H1 (cell line): ENCODE measurements at regions not wholly inside any gene's neighbourhood (a gene's known extent, or its start where the extent isn't known, plus 50 kb on each side); places are given as distances from the start of the nearest gene placed in this dataset.

Source experiments
- CTCF ChIA-PET: fragments of 300-600 bp; sonication (Branson Sonifier 250); formaldehyde crosslinking; loops from one replicate; lab custom pipeline; 2021; ENCODE audit not compliant: partially characterized antibody; lab: Charles Lee
- POLR2A ChIA-PET: fragments of 300-600 bp; sonication (Branson Sonifier 250); formaldehyde crosslinking; loops from one replicate; lab custom pipeline; 2021; ENCODE audit warnings: inconsistent platforms; ENCODE audit not compliant: partially characterized antibody; lab: Charles Lee
- DNase-seq, 2 experiments: peaks; one replicate each; pipeline versions ENCODE4 v3.0.0 to v3.0.0-alpha.2; 2010 to 2022; ENCODE audit warnings: low spot score in 2 of 2, low read depth in 1 of 2, mixed read lengths in 1 of 2
- FAIRE-seq: peaks from 2 replicates; lab custom pipeline; 2011; peaks lifted over from hg19 to GRCh38; lab: Jason Lieb, UNC
- H2AFZ ChIP-seq: 2 replicates; pipeline ENCODE4 v1.8.1; 2012; ENCODE audit warnings: low read length, inconsistent platforms
- H2AK5ac ChIP-seq: 2 replicates; pipeline ENCODE4 v1.6.1; 2013; ENCODE audit warnings: low read depth, low read length
- H2BK120ac ChIP-seq: replicated peaks from 2 replicates; pipeline ENCODE3; 2013; ENCODE audit warnings: low read depth, low read length, inconsistent platforms
- H2BK12ac ChIP-seq: 2 replicates; pipeline ENCODE4 v1.6.1; 2013; ENCODE audit warnings: low read depth, low read length
- H2BK15ac ChIP-seq: 2 replicates; pipeline ENCODE4 v1.6.1; 2013; ENCODE audit warnings: low read length
- H2BK20ac ChIP-seq: 2 replicates; pipeline ENCODE4 v1.6.1; 2013; ENCODE audit warnings: low read length
- H2BK5ac ChIP-seq: 2 replicates; pipeline ENCODE4 v1.6.1; 2013; ENCODE audit warnings: low read depth, low read length
- H3K14ac ChIP-seq: 2 replicates; pipeline ENCODE4 v1.6.1; 2013; ENCODE audit warnings: inconsistent platforms; ENCODE audit not compliant: insufficient read length
- H3K18ac ChIP-seq: 2 replicates; pipeline ENCODE4 v1.6.1; 2013; ENCODE audit warnings: low read length; ENCODE audit errors: extremely low read depth
- H3K23ac ChIP-seq: 2 replicates; pipeline ENCODE4 v1.6.1; 2013; ENCODE audit warnings: inconsistent platforms; ENCODE audit not compliant: insufficient read length
- H3K23me2 ChIP-seq: 2 replicates; pipeline ENCODE4 v1.6.1; 2013; ENCODE audit warnings: low read depth, low read length
- H3K27ac ChIP-seq: 2 replicates; pipeline ENCODE4 v1.6.1; 2011; ENCODE audit warnings: low read depth, low read length, inconsistent platforms
- H3K27me3 ChIP-seq, 4 experiments: replicated peaks in 1 of 4; 1 replicate in 1 of 4; 2 replicates in 3 of 4; pipeline versions ENCODE4 v1.6.1 to v1.8.1; 2011 to 2013; ENCODE audit warnings: low read length in 3 of 4, mild to moderate bottlenecking in 3 of 4, inconsistent platforms in 2 of 4, mixed read lengths in 2 of 4, moderate library complexity in 1 of 4; ENCODE audit not compliant: control insufficient read depth in 3 of 4, insufficient read depth in 3 of 4; ENCODE audit errors: extremely low read depth in 1 of 4
- H3K36me3 ChIP-seq, 4 experiments: 2 replicates each; pipeline versions ENCODE4 v1.6.1 to v1.8.1; 2011 to 2013; ENCODE audit warnings: mild to moderate bottlenecking in 4 of 4, low read length in 3 of 4, moderate library complexity in 2 of 4, control low read depth in 1 of 4, inconsistent platforms in 1 of 4; ENCODE audit not compliant: insufficient read depth in 4 of 4, control insufficient read depth in 2 of 4
- H3K4ac ChIP-seq: replicated peaks from 2 replicates; pipeline ENCODE3; 2013; ENCODE audit warnings: low read length, low read depth, mixed read lengths, inconsistent platforms; ENCODE audit not compliant: insufficient read length
- H3K4me1 ChIP-seq, 4 experiments: replicated peaks in 1 of 4; 1 replicate in 1 of 4; 2 replicates in 3 of 4; pipeline versions ENCODE4 v1.6.1 to v1.8.1; 2011 to 2013; ENCODE audit warnings: low read length in 3 of 4, inconsistent platforms in 2 of 4, mixed read lengths in 1 of 4; ENCODE audit not compliant: insufficient read depth in 4 of 4, control insufficient read depth in 3 of 4
- H3K4me2 ChIP-seq, 2 experiments: 2 replicates each; pipeline versions ENCODE4 v1.6.1 to v1.8.1; 2011 to 2013; ENCODE audit warnings: low read depth in 2 of 2, low read length in 2 of 2, control low read depth in 1 of 2, inconsistent platforms in 1 of 2, mild to moderate bottlenecking in 1 of 2; ENCODE audit not compliant: insufficient read depth in 1 of 2
- H3K4me3 ChIP-seq, 4 experiments: fragments of 200-600, 300-600 bp in 1 of 4; sonication (generic), shearing (Covaris generic), sonication (Bioruptor Twin) in 1 of 4; 2 replicates each; pipeline versions ENCODE4 v1.5.1 to v1.8.1; 2011 to 2016; ENCODE audit warnings: low read length in 4 of 4, low read depth in 3 of 4, control low read depth in 2 of 4, inconsistent platforms in 2 of 4, mild to moderate bottlenecking in 2 of 4, mixed read lengths in 1 of 4, moderate library complexity in 1 of 4; ENCODE audit not compliant: insufficient read depth in 2 of 4; ENCODE audit errors: extremely low read depth in 1 of 4
- H3K56ac ChIP-seq: replicated peaks from 2 replicates; pipeline ENCODE3; 2013; ENCODE audit warnings: low read depth, mild to moderate bottlenecking, mixed read lengths, low read length, inconsistent platforms; ENCODE audit not compliant: insufficient read length
- H3K79me1 ChIP-seq: 2 replicates; pipeline ENCODE4 v1.6.1; 2013; ENCODE audit warnings: low read depth, low read length, control low read depth
- H3K79me2 ChIP-seq, 2 experiments: 2 replicates each; pipeline versions ENCODE4 v1.6.1 to v1.8.1; 2012 to 2013; ENCODE audit warnings: low read length in 2 of 2, mild to moderate bottlenecking in 2 of 2, inconsistent platforms in 1 of 2; ENCODE audit not compliant: insufficient read depth in 2 of 2, control insufficient read depth in 1 of 2
- H3K9ac ChIP-seq, 4 experiments: replicated peaks in 1 of 4; 1 replicate in 1 of 4; 2 replicates in 3 of 4; pipeline versions ENCODE4 v1.6.1 to v1.8.1; 2011 to 2013; ENCODE audit warnings: low read depth in 3 of 4, low read length in 3 of 4, control low read depth in 2 of 4, mild to moderate bottlenecking in 2 of 4, moderate library complexity in 2 of 4, inconsistent platforms in 1 of 4; ENCODE audit errors: extremely low read depth in 1 of 4
- H3K9me3 ChIP-seq, 2 experiments: 2 replicates each; pipeline versions ENCODE4 v1.6.1 to v1.8.1; 2012 to 2013; ENCODE audit warnings: mild to moderate bottlenecking in 2 of 2, moderate library complexity in 2 of 2, control low read depth in 1 of 2, inconsistent platforms in 1 of 2, low read depth in 1 of 2, low read length in 1 of 2, mixed read lengths in 1 of 2; ENCODE audit not compliant: insufficient read depth in 2 of 2
- H4K20me1 ChIP-seq, 2 experiments: replicated peaks in 1 of 2; 2 replicates each; pipeline versions ENCODE3 to v1.8.1; 2011 to 2013; ENCODE audit warnings: inconsistent platforms in 2 of 2, low read length in 2 of 2, mild to moderate bottlenecking in 1 of 2; ENCODE audit not compliant: insufficient read depth in 2 of 2, control insufficient read depth in 1 of 2
- H4K5ac ChIP-seq: 2 replicates; pipeline ENCODE4 v1.6.1; 2013; ENCODE audit warnings: low read length, low read depth, mixed read lengths, inconsistent platforms; ENCODE audit not compliant: insufficient read length
- H4K8ac ChIP-seq: 2 replicates; pipeline ENCODE4 v1.8.0; 2013; ENCODE audit warnings: mild to moderate bottlenecking, moderate library complexity, low read length, inconsistent platforms; ENCODE audit not compliant: insufficient read depth; ENCODE audit errors: extremely low read depth
- H4K91ac ChIP-seq: replicated peaks from 2 replicates; pipeline ENCODE3; 2013; ENCODE audit warnings: low read length, mixed read lengths, inconsistent platforms; ENCODE audit not compliant: insufficient read length
- BACH1 ChIP-seq: IDR thresholded peaks from 2 replicates; pipeline ENCODE4 v1.6.1; 2012; ENCODE audit warnings: low read length, improper control_type of control experiment
- E2F6 ChIP-seq: IDR thresholded peaks from 2 replicates; pipeline ENCODE4 v1.6.1; 2012; ENCODE audit warnings: inconsistent platforms
- HDAC2 ChIP-seq, 2 experiments: fragments of 300-600 bp in 1 of 2; sonication (generic) in 1 of 2; IDR thresholded peaks; 2 replicates each; pipeline ENCODE4 v1.6.1; 2011 to 2012; ENCODE audit warnings: low read depth in 2 of 2, low read length in 2 of 2, mild to moderate bottlenecking in 2 of 2, moderate library complexity in 2 of 2, borderline replicate concordance in 1 of 2, inconsistent platforms in 1 of 2
- MAX ChIP-seq: IDR thresholded peaks from 2 replicates; pipeline ENCODE4 v1.6.1; 2012; ENCODE audit warnings: inconsistent platforms
- RBBP5 ChIP-seq: IDR thresholded peaks from 2 replicates; pipeline ENCODE4 v1.7.1; 2012; ENCODE audit warnings: low read depth, mild to moderate bottlenecking, inconsistent platforms, low read length, moderate library complexity, borderline replicate concordance
- RFX5 ChIP-seq: IDR thresholded peaks from 2 replicates; pipeline ENCODE4 v1.6.1; 2011; ENCODE audit warnings: low read depth, low read length, improper control_type of control experiment, borderline replicate concordance
- SIN3A ChIP-seq, 2 experiments: IDR thresholded peaks in 1 of 2; conservative IDR thresholded peaks in 1 of 2; 2 replicates each; pipeline ENCODE4 v1.6.1; 2011 to 2012; ENCODE audit warnings: low read length in 2 of 2, improper control_type of control experiment in 1 of 2, low read depth in 1 of 2, mild to moderate bottlenecking in 1 of 2
- WGBS, 2 experiments: shearing (Covaris generic) in 1 of 2; methylation state at CpG; one replicate each; pipeline versions ENCODE4 v1.1.6 to v1.1.7; 2013 to 2015; ENCODE audit warnings: low lambda C conversion rate in 2 of 2, mixed read lengths in 2 of 2, inconsistent platforms in 1 of 2, low coverage in 1 of 2, missing lambda C conversion rate in 1 of 2; ENCODE audit not compliant: insufficient replicate concordance in 2 of 2, insufficient coverage in 1 of 2, insufficient read length in 1 of 2; ENCODE audit errors: extremely low coverage in 1 of 2, missing lambda C conversion rate in 1 of 2; 5-methylcytosine and 5-hydroxymethylcytosine counted together
- TF ChIP-seq, protein P1 (sequence below): IDR thresholded peaks from 2 replicates; pipeline ENCODE4 v1.6.1; 2012; ENCODE audit warnings: low read length, inconsistent platforms

DNA sequence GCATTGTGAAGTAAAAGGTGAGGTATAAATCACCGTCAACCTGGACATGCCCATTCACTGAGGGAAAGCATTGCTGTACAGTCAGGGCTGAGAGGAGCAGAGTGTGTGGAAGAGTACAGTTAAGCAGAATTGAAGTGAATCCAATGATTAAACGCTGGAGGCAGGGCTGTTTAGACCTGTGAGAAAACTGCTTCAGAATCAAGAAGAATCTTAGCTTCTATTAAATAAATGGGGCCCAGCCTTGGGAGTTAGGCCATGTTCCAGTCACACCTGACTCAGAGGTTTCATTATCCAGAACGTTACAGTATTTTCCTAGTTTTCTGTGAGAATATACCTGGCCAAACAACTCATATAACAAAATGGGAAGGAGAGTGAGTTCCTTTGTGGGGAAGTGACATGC, 86.9 kb downstream of the ATP23 start:
- no peak overlapping the region for H2BK120ac ChIP-seq
- no peaks in the 10 kb centered on the region for H3K27me3 ChIP-seq
- no peak overlapping the region for H3K9ac ChIP-seq
- no peak overlapping the region for H3K4me3 ChIP-seq
- no peaks in the 10 kb centered on the region; the same call in 1 of the 2 replicates for H3K23me2 ChIP-seq
- H4K20me1 ChIP-seq = no peaks in the 10 kb centered on the region
- H3K23ac ChIP-seq = no peak overlapping the region
- no peak overlapping the region for H2AK5ac ChIP-seq
- no peak overlapping the region for H3K14ac ChIP-seq
- 95% methylated on average over 3 of the region's 3 CpGs; no CpG with 5 or more reads in 1 of the 2 experiments for WGBS, 2 experiments
- H2AFZ ChIP-seq = no peak overlapping the region
- H3K18ac ChIP-seq = no peak overlapping the region
- peaks cover 0 to 4% (median 0%) of the 10 kb centered on the region in 4 experiments; a peak in 1 of 8 replicates for H3K36me3 ChIP-seq
- H4K91ac ChIP-seq = no peak overlapping the region
- H4K8ac ChIP-seq = no peak overlapping the region
- CTCF ChIA-PET = no interaction called here
- no peaks in the 10 kb centered on the region for H3K79me1 ChIP-seq
- peaks cover 2 to 9% of the 10 kb centered on the region in 2 experiments; a peak in 2 of 4 replicates for H3K9me3 ChIP-seq
- no peak for FAIRE-seq
- no peak overlapping the region for H2BK5ac ChIP-seq
- no peak overlapping the region for H3K4ac ChIP-seq
- peaks cover 0 to 3% (median 0%) of the 10 kb centered on the region in 4 experiments; a peak in 1 of 7 replicates for H3K4me1 ChIP-seq
- no peak overlapping the region for H3K4me2 ChIP-seq
- no peak overlapping the region for H3K56ac ChIP-seq
- no peaks in the 10 kb centered on the region for H3K79me2 ChIP-seq
- H2BK15ac ChIP-seq = no peak overlapping the region
- no peak overlapping the region for H2BK12ac ChIP-seq
- DNase-seq = no peak
- no peak overlapping the region for H4K5ac ChIP-seq
- no peak overlapping the region for H3K27ac ChIP-seq
- POLR2A ChIA-PET = no interaction called here
- H2BK20ac ChIP-seq = no peak overlapping the region
- TF ChIP-seq, protein P1, sequence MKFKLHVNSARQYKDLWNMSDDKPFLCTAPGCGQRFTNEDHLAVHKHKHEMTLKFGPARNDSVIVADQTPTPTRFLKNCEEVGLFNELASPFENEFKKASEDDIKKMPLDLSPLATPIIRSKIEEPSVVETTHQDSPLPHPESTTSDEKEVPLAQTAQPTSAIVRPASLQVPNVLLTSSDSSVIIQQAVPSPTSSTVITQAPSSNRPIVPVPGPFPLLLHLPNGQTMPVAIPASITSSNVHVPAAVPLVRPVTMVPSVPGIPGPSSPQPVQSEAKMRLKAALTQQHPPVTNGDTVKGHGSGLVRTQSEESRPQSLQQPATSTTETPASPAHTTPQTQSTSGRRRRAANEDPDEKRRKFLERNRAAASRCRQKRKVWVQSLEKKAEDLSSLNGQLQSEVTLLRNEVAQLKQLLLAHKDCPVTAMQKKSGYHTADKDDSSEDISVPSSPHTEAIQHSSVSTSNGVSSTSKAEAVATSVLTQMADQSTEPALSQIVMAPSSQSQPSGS = no peak
- TF ChIP-seq E2F6 = no peak
- TF ChIP-seq RFX5 = no peak
- TF ChIP-seq SIN3A (conservative IDR thresholded peaks at IDR 0.05 in 1 of 2, IDR thresholded peaks at IDR 0.05 in 1 of 2; ENCODE audit: low read depth in 1 of 2, low read length in 2 of 2) = no peak
- no peak for TF ChIP-seq RBBP5
- TF ChIP-seq HDAC2 (IDR thresholded peaks at IDR 0.05; ENCODE audit: borderline replicate concordance in 1 of 2, low read depth in 2 of 2, low read length in 2 of 2) = no peak
- TF ChIP-seq MAX = no peak
- TF ChIP-seq BACH1 = no peak
